Activated naive CD8-positive, alpha-beta T cell treated with anti-CD3 and anti-CD28 coated beads for 36 hours (primary cell): ENCODE measurements at regions not wholly inside any gene's neighbourhood (a gene's known extent, or its start where the extent isn't known, plus 50 kb on each side); places are given as distances from the start of the nearest gene placed in this dataset.

Experiments
- DNase-seq: peaks from one replicate; pipeline ENCODE4 v3.0.0; 2021
- H3K27ac Mint-ChIP-seq: one replicate; pipeline ENCODE4 v1.8.0; 2022; ENCODE audit warnings: mild to moderate bottlenecking, moderate library complexity, mixed read lengths
- H3K27me3 Mint-ChIP-seq: one replicate; pipeline ENCODE4 v1.8.0; 2022; ENCODE audit warnings: mild to moderate bottlenecking, mixed read lengths
- H3K36me3 Mint-ChIP-seq: one replicate; pipeline ENCODE4 v1.8.0; 2021; ENCODE audit warnings: mild to moderate bottlenecking, mixed read lengths
- H3K4me1 Mint-ChIP-seq: one replicate; pipeline ENCODE4 v1.8.0; 2021; ENCODE audit warnings: mixed read lengths
- H3K4me3 Mint-ChIP-seq: one replicate; pipeline ENCODE4 v1.8.0; 2022; ENCODE audit warnings: mild to moderate bottlenecking, moderate library complexity, mixed read lengths
- H3K9me3 Mint-ChIP-seq: one replicate; pipeline ENCODE4 v1.8.0; 2022; ENCODE audit warnings: mixed read lengths

DNA sequence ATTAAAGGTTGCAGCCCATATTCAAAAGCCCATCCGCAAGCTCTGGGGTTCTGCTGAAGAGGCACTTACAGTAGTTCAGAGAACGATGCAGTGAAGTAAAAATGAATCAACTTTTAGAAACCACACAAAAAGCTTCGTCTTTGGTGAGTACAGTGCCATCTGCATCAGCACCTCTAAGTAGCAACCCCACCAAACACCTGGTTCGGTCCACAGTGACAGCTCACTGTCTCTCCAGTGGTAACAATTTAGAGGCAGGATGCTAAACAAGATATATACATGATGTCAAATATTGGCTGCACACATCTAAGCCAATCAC, 275.4 kb upstream of the TCF4 start:
- H3K27me3 Mint-ChIP-seq = peaks cover 2% of the 10 kb centered on the region
- H3K4me1 Mint-ChIP-seq = no peaks in the 10 kb centered on the region
- no peaks in the 10 kb centered on the region for H3K36me3 Mint-ChIP-seq
- no peak overlapping the region for H3K27ac Mint-ChIP-seq
- H3K9me3 Mint-ChIP-seq = no peaks in the 10 kb centered on the region
- no peak overlapping the region for H3K4me3 Mint-ChIP-seq
- no peak for DNase-seq

DNA sequence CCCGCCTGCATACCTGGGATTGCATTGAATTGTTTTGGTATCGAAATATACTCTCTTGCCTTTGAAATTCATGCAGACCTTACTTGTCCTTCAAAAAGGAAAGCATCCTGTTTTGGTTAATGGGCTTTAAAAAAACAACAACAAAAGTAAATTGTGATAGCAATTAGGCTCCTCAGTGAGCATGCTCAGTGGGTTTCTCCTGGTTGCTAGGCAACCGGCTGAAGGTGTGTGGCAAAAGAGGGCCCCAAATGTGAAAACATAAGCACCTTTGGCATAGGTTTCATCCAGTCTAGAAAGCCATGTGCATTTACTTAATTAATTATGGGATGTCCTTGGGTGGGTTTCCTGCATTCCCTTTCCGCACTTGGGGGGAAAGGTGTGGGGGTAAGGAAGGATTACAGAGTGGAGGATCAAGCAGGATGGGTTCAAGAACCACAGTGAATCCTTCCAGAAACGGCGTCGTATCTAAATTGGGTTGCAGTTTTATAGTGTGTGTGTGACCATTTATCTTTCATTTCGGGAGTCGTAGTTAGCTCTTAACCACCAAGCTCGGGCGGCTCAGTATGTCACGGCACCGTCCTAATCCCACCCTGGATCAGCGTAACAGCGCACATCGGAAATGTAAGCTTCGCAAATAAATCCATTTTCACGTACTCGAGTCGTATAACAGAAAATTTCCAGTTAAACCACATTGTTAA, 274.9 kb upstream of the TCF4 start:
- no peak overlapping the region for H3K4me3 Mint-ChIP-seq
- H3K36me3 Mint-ChIP-seq = no peaks in the 10 kb centered on the region
- H3K4me1 Mint-ChIP-seq = no peaks in the 10 kb centered on the region
- H3K27me3 Mint-ChIP-seq = peaks cover 2% of the 10 kb centered on the region
- H3K9me3 Mint-ChIP-seq = no peaks in the 10 kb centered on the region
- H3K27ac Mint-ChIP-seq = no peak overlapping the region
- DNase-seq = no peak

DNA sequence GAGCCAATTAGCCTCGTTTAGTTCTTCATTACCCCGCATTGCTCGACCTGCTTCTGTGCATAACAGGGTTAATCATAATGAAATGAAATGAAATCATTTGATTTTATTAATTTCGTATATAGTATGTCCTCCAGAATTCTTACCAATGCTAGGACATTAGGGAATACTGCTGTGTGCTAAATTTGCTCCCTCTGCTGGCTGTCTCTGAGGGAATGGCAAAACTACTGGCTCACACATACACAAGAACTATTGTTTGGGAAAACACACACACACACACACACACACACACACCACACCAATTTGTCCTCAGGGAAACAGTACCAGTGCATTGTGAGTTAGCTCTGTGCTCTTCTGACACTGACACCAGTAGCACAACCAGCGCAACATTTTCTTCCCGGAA, 273.3 kb upstream of the TCF4 start:
- H3K27me3 Mint-ChIP-seq = peaks cover 2% of the 10 kb centered on the region
- H3K9me3 Mint-ChIP-seq = no peaks in the 10 kb centered on the region
- no peak overlapping the region for H3K27ac Mint-ChIP-seq
- no peaks in the 10 kb centered on the region for H3K36me3 Mint-ChIP-seq
- DNase-seq = no peak
- H3K4me3 Mint-ChIP-seq = no peak overlapping the region
- no peaks in the 10 kb centered on the region for H3K4me1 Mint-ChIP-seq

DNA sequence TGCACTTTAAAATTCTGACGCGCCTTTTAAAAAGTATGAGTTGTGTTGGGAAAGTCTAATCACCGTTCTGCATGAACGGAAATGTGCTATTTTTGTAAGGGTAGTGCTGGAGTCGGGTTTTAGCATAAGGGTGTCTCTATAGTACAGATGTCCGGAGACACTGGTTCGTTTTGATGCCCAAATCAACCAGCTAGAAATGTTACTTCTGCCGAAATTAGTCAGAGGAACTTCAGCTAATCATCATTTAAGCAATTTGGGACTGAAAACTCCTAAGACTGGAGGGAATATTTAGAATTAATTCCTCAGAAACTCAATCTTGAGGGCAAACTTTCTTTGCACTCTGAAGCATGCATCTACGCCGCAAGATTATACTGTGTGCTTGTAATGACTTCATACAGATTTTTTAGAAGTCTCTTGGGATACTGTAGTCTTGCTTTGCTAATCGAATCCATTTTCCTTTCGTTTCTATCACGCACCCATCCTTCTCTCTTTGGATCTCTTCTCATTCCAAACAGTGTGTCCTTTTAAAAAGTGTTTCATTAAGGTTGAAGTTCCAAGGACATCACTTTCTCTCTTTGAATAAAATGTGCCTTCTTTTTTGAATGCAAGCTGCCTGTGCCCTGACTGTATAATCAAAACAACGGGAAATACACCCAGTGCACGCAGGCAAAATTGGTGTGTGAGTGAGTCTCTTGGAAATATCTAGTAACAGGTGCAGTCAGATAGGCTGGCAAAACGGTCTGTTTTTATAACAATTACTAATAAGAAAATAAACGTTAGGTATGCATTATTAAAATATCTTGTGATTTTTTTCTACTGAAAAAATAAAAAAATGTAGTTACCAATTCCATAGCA, 270.9 kb upstream of the TCF4 start:
- H3K4me3 Mint-ChIP-seq = no peak overlapping the region
- H3K9me3 Mint-ChIP-seq = no peaks in the 10 kb centered on the region
- no peaks in the 10 kb centered on the region for H3K4me1 Mint-ChIP-seq
- peaks cover 2% of the 10 kb centered on the region for H3K27me3 Mint-ChIP-seq
- H3K36me3 Mint-ChIP-seq = no peaks in the 10 kb centered on the region
- no peak overlapping the region for H3K27ac Mint-ChIP-seq
- DNase-seq = no peak

DNA sequence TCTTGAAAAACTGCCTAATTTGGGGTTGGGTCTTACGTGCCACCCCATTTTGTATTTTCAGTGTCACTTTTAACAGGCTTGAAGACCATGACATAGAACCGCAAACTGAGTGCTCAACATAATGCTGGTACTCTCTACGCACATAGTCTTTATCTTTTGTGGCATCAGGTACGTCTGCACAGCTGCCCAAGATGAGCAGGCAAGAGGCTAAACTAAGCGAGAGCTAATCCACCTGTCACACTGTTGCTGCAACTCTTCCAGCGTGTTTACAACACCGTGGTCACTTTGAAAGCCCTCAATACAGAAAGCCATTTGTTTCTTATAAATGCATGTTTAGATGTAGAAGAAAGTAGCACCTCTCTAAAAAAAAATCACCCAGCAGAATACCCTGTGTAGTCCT, 270.0 kb upstream of the TCF4 start:
- H3K4me1 Mint-ChIP-seq = no peaks in the 10 kb centered on the region
- no peak for DNase-seq
- no peaks in the 10 kb centered on the region for H3K36me3 Mint-ChIP-seq
- H3K9me3 Mint-ChIP-seq = no peaks in the 10 kb centered on the region
- peaks cover 2% of the 10 kb centered on the region for H3K27me3 Mint-ChIP-seq
- no peak overlapping the region for H3K4me3 Mint-ChIP-seq
- H3K27ac Mint-ChIP-seq = no peak overlapping the region

DNA sequence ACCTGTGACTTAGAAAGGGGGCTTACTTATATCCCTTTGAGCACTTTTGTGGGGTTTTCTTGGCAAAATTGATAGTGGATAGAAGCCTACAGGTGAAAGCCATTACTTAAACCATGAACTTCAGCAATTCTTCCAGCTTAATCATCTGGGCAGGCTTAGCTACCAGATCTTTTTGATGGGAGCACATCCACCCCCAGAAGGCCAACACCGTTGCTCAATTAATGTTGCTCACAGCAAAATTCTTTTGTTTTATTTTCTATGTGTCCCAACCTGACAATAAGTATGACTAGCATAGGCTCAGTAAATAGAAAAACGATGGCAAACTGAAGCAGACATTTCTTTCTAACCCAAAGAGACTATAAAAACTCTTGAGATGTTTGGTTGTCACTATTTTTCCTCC, 269.4 kb upstream of the TCF4 start:
- Mint-ChIP-seq H3K27ac (no peak overlapping the region), H3K36me3 (no peaks in the 10 kb centered on the region), H3K4me3 (no peak overlapping the region), H3K27me3 (peaks cover 2% of the 10 kb centered on the region), H3K9me3 (no peaks in the 10 kb centered on the region), H3K4me1 (no peaks in the 10 kb centered on the region)
- no peak for DNase-seq

DNA sequence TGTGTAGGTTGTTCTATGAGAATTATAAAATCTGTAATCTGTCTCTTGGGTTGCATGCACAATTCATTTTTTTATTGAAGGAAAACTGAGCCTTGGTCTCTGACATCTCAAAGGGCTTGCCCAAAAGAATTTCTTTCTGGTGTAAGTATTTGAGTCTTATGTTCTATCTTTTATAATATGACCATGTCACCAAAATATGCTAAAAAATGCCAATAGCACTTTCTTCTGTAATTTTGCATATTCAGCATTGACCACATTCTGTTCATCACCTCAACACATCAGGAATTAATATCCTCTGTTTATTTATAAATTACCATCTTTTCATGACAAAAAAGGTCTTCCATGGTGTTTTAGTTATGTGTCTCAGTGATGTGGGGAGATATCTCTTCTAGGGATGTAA, 268.7 kb upstream of the TCF4 start:
- Mint-ChIP-seq H3K4me1 (no peaks in the 10 kb centered on the region), H3K27ac (no peak overlapping the region), H3K27me3 (no peaks in the 10 kb centered on the region), H3K9me3 (no peaks in the 10 kb centered on the region), H3K36me3 (no peaks in the 10 kb centered on the region), H3K4me3 (no peak overlapping the region)
- no peak for DNase-seq

DNA sequence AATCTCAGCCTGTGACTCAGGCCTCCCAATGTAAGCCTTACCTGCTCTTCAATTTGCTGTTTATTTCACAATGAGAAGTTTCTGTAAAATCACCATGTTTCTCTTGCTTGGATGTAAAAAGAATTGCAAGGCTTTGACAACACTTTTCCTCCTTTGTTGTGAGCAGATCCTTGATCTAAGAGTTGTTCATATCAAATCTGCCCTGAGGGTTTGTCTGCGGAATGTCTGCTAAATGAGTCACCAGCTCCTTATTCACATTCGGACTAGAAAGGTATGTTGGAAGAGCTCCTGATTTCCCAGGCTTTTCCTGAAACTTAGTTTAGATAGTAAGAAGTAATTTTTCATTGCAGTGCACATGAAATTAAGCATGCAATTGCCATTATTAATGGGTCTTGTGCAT, 268.2 kb upstream of the TCF4 start:
- Mint-ChIP-seq H3K4me3 (no peak overlapping the region), H3K9me3 (no peaks in the 10 kb centered on the region), H3K36me3 (no peaks in the 10 kb centered on the region), H3K27ac (no peak overlapping the region), H3K4me1 (no peaks in the 10 kb centered on the region), H3K27me3 (no peaks in the 10 kb centered on the region)
- DNase-seq = no peak

DNA sequence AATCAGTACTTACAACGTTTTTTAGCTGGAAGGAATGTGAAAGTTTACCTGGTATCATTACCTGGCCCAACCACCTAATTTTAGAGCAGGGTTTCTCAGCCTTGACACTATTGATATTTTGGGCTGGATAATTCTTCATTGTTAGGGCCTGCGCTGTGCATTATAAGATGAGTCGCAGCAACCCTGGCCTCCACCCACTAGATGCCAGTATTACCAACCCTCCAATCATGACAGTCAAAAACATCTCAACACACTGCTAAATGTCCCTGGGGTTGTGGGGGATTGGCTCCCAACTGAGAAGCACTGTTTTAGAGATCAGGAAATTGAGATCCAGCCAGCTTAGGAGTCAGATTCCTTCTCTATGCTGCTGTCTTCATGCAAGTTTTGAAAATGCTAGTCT, 265.3 kb upstream of the TCF4 start:
- Mint-ChIP-seq H3K4me1 (no peaks in the 10 kb centered on the region), H3K27me3 (no peaks in the 10 kb centered on the region), H3K9me3 (no peaks in the 10 kb centered on the region), H3K36me3 (no peaks in the 10 kb centered on the region), H3K27ac (no peak overlapping the region), H3K4me3 (no peak overlapping the region)
- DNase-seq = no peak

DNA sequence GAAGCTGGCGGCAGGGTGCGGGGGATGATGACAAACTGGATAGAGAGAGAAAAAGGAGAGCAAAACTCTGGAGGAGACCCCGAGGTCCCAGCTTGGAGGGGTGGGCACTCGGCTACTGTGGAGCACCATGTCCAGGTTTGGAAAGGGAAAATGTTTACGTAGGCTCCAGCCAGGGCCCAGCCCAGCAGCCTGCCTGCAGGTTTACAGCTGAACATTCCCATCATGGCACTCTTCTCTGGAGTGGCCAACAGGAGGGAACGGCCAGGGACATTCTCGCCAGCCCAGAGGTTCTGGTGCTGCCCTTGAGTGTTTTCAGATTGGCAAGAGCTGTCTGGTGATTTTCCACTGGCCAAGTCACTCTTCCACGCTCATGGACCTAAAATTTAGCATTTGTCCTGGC, 262.9 kb upstream of the TCF4 start:
- Mint-ChIP-seq H3K27ac (no peak overlapping the region), H3K4me1 (no peaks in the 10 kb centered on the region), H3K27me3 (no peaks in the 10 kb centered on the region), H3K4me3 (no peak overlapping the region), H3K9me3 (no peaks in the 10 kb centered on the region), H3K36me3 (no peaks in the 10 kb centered on the region)
- DNase-seq = no peak

DNA sequence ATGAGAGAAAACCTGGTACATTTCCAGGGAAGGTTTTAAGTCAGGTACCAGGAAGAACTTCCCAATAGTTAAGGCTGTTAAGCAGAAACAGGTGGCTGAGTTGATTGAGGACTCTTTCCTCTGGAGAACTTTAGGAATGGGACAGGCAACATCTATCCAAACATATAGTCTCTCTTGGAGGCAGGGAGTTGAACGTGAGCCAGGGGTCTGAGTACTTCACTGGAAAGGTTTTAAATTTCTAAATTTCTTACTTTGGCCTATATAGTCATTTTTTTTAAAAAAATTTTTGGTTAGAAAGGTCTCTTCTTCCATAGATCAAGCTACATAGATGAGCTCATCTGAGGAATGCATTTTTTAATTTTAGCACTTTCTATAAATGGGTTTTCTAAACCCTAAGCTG, 261.4 kb upstream of the TCF4 start:
- Mint-ChIP-seq H3K4me1 (no peaks in the 10 kb centered on the region), H3K9me3 (no peaks in the 10 kb centered on the region), H3K27me3 (no peaks in the 10 kb centered on the region), H3K36me3 (no peaks in the 10 kb centered on the region), H3K27ac (no peak overlapping the region), H3K4me3 (no peak overlapping the region)
- no peak for DNase-seq

DNA sequence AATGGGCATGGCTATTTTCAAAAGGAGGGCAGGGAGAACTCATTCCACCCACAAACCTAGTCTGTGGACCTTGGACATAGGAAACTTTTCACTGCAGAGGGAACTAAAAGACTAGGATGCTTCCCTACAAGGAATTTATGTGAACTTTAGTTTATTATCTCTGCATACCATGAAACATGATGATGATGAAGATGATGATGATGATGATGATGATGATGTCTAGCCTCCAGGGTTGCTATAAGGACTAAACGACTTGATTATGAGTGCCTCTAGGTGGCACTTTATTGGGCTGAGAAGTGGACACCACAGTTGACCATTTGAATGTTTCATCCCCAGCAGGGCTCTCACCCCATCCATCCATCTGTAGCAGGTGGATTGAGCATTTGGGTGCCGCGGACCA, 260.0 kb upstream of the TCF4 start:
- no peaks in the 10 kb centered on the region for H3K27me3 Mint-ChIP-seq
- no peaks in the 10 kb centered on the region for H3K4me1 Mint-ChIP-seq
- no peak for DNase-seq
- H3K9me3 Mint-ChIP-seq = no peaks in the 10 kb centered on the region
- no peak overlapping the region for H3K27ac Mint-ChIP-seq
- no peaks in the 10 kb centered on the region for H3K36me3 Mint-ChIP-seq
- no peak overlapping the region for H3K4me3 Mint-ChIP-seq

DNA sequence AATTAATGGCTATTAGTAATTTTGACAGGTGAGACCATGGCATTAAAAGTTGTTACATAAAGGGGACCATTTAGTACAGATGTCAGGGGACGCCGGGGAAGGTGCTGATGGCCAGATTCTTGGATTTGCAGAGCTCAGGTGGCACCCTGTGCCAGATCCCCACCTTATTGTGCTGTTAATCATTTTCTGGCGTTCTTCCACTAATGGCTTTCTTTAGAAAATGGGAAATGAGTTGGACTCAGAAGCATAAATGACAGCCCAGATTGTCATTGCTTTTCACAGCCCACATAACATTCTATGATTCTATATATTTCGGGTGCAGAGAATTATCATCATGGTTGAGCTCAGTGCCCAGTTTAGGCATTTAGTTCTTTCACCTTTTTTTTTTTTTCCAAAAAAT, 257.2 kb upstream of the TCF4 start:
- Mint-ChIP-seq H3K27ac (no peak overlapping the region), H3K27me3 (no peaks in the 10 kb centered on the region), H3K9me3 (no peaks in the 10 kb centered on the region), H3K36me3 (no peaks in the 10 kb centered on the region), H3K4me3 (no peak overlapping the region), H3K4me1 (no peaks in the 10 kb centered on the region)
- no peak for DNase-seq

DNA sequence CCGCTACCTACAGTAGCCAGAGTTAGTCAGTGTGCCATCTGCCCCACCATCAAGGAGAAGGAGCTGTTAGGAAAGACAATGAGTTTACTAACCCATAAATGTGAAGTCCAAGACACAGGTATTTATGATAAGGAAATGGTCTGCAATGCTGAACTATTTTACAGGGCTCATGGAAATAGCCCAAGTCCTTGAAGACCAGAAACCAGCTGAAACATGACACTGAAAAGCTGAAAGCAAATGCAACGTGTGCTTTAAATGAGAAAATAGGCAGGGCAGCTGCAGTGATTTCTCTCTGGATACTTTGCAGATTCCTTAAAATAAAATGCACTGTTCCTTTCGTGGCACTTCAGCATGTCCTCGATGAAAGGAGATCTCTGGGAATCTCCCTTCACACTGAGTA, 256.4 kb upstream of the TCF4 start:
- no peak for DNase-seq
- Mint-ChIP-seq H3K4me1 (no peaks in the 10 kb centered on the region), H3K4me3 (no peak overlapping the region), H3K27ac (no peak overlapping the region), H3K27me3 (no peaks in the 10 kb centered on the region), H3K36me3 (no peaks in the 10 kb centered on the region), H3K9me3 (no peaks in the 10 kb centered on the region)

DNA sequence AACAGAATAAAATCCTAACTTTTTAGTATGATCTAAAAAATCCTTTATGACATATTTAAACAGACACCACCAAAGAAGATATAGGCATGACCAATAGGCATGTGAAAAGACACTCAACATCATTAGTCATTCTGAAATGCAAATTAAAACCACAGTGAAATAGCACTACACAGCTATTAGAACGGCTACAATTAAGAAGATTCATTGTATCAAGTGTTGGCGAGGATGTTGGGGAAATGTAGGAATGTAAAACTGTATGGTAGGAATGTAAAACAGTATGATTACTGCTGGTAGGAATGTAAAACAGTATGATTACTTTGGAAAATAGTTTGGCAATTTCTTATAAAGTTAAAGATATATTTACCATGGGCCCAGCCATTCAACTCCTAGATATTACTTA, 253.3 kb upstream of the TCF4 start:
- no peaks in the 10 kb centered on the region for H3K36me3 Mint-ChIP-seq
- no peak for DNase-seq
- H3K4me3 Mint-ChIP-seq = no peak overlapping the region
- H3K4me1 Mint-ChIP-seq = no peaks in the 10 kb centered on the region
- H3K27me3 Mint-ChIP-seq = no peaks in the 10 kb centered on the region
- no peak overlapping the region for H3K27ac Mint-ChIP-seq
- H3K9me3 Mint-ChIP-seq = peaks cover 4% of the 10 kb centered on the region

DNA sequence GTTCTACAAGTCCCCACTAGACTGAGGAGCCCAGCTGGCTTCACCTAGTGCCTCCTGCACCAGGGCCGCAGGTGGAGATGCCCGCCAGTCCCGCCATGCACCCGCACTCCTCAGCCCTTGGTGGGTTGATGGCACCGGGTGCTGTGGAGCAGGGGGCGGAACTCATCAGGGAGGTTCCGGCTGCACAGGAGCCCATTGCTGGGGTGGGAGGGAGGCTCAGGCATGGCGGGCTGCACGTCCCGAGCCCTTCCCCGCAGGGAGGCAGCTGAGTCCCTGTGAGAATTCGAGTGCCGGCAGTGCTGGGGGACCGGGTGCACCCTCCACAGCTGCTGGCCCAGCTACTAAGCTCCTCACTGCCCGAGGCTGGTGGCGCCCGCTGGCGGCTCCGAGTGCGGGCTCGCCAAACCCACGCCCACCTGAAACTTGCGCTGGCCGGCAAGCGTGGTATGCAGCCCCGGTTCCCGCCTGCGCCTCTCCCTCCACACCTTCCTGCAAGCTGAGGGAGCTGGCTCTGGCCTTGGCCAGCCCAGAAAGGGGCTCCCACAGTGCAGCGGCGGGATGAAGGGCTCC, 252.7 kb upstream of the TCF4 start:
- H3K4me1 Mint-ChIP-seq = no peaks in the 10 kb centered on the region
- peaks cover 4% of the 10 kb centered on the region for H3K9me3 Mint-ChIP-seq
- DNase-seq = no peak
- no peaks in the 10 kb centered on the region for H3K36me3 Mint-ChIP-seq
- H3K4me3 Mint-ChIP-seq = no peak overlapping the region
- H3K27me3 Mint-ChIP-seq = no peaks in the 10 kb centered on the region
- H3K27ac Mint-ChIP-seq = no peak overlapping the region
